ENCODE measurements at regions not wholly inside any gene's neighbourhood (a gene's known extent, or its start where the extent isn't known, plus 50 kb on each side); places are given as distances from the start of the nearest gene placed in this dataset.

DNA sequence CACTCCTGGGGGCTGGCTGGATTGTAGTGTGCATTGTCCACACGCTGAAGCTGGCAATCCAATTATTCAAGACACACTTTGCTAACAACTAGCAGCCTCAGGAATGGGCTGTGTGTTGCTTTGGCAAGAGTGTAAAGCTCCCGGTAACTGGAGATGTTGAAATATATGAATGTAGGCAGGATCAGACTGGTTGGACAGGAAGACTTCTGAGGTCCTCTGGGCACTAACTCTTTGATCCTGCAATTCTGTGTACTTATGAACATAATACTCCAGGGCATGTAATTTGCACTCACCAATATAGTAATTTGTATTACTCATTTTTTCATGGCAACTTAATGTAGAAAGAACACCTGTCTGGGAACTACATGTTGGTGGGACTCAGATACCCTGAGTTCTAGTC is 106.7 kb upstream of the SLC28A3 start:
- H3K27ac Mint-ChIP-seq, result no peak overlapping the region
- peaks cover 1 to 7% of the 10 kb centered on the region in 2 donors for H3K27me3 Mint-ChIP-seq
- no peak overlapping the region for H3K4me3 Mint-ChIP-seq
- Histone ChIP-seq H3K4me3 (ENCODE audit: low read length in 2 of 2) (no peak overlapping the region), H3K4me1 (ENCODE audit: insufficient read depth, low read length) (no peaks in the 10 kb centered on the region), H3K9me3 (ENCODE audit: control insufficient read depth in 1 of 2, low read length in 2 of 2) (no peaks in the 10 kb centered on the region), H3K36me3 (ENCODE audit: insufficient read depth, low read length) (no peaks in the 10 kb centered on the region), H3K27ac (ENCODE audit: low read depth, low read length) (no peak overlapping the region), H3K27me3 (ENCODE audit: insufficient read depth, low read length) (no peaks in the 10 kb centered on the region)
- H3K36me3 Mint-ChIP-seq, result no peaks in the 10 kb centered on the region
- CTCF ChIA-PET (ENCODE audit: partially characterized antibody), result no interaction called here
- H3K9me3 Mint-ChIP-seq, result peaks cover 0 to 2% (median 0%) of the 10 kb centered on the region in 8 donors
- intact Hi-C loops (cut with micrococcal nuclease), result no loop called here
- no peak for DNase-seq
- H3K4me1 Mint-ChIP-seq, result no peaks in the 10 kb centered on the region
- POLR2A ChIA-PET (ENCODE audit: partially characterized antibody), result no interaction called here

DNA sequence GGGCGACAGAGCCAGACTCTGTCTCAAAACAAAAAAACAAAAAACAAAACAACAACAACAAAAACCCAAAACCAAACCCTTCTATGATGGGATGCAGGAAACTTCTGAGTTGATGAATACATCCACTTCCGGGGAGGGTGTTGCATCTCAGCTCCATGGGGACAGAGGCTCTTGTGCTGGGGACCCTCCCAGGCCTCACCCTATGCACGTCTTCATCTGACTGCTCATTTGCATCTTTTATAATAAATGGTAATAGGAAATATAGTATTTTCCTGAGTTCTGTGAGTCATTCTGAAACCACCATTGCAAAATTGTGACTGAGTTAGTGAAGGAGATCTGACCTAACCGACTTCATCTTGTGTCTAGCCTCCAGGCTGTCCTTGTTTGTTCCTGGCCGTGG is 109.5 kb upstream of the SLC28A3 start:
- intact Hi-C loops (cut with micrococcal nuclease), result no loop called here

DNA sequence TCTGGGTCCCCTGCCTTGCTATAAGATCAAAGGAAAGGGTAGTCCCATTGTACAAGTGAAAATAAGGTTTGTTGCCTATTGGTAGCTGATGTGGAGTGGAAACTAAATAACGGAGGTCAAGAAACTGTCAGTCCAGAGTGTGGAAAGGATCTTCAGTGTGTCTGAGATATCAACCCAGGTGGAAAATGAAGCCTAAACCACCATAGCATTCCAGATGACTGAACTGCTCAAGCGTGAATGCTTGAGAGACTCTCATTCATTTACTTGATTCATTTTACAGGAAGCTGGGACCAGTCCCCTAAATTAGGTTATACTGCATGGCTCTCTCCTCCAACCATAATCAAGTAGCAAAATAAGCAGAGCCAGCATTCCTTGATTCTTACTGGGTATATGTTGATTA is 116.0 kb upstream of the SLC28A3 start:
- Histone ChIP-seq H3K36me3 (ENCODE audit: insufficient read depth, low read length) (no peaks in the 10 kb centered on the region), H3K4me1 (ENCODE audit: insufficient read depth, low read length) (no peaks in the 10 kb centered on the region), H3K4me3 (ENCODE audit: low read length in 2 of 2) (no peak overlapping the region), H3K27me3 (ENCODE audit: insufficient read depth, low read length) (no peaks in the 10 kb centered on the region), H3K9me3 (ENCODE audit: control insufficient read depth in 1 of 2, low read length in 2 of 2) (no peaks in the 10 kb centered on the region), H3K27ac (ENCODE audit: low read depth, low read length) (no peak overlapping the region)
- Mint-ChIP-seq H3K9me3 (peaks cover 0 to 11% (median 4%) of the 10 kb centered on the region in 8 donors), H3K27me3 (peaks cover 3 to 5% of the 10 kb centered on the region in 2 donors), H3K36me3 (no peaks in the 10 kb centered on the region), H3K27ac (no peak overlapping the region), H3K4me1 (no peaks in the 10 kb centered on the region), H3K4me3 (no peak overlapping the region)
- intact Hi-C loops (cut with micrococcal nuclease), result no loop called here
- CTCF ChIA-PET (ENCODE audit: partially characterized antibody), result no interaction called here
- DNase-seq, result no peak
- POLR2A ChIA-PET (ENCODE audit: partially characterized antibody), result no interaction called here

More for the DNA sequence above, 109.5 kb upstream of the SLC28A3 start:
- no peaks in the 10 kb centered on the region for H3K36me3 ChIP-seq (ENCODE audit: insufficient read depth, low read length)
- no peaks in the 10 kb centered on the region for H3K36me3 Mint-ChIP-seq
- H3K27ac Mint-ChIP-seq, result no peak overlapping the region
- H3K27me3 ChIP-seq (ENCODE audit: insufficient read depth, low read length), result no peaks in the 10 kb centered on the region
- ChIA-PET POLR2A (ENCODE audit: partially characterized antibody) (no interaction called here), CTCF (ENCODE audit: partially characterized antibody) (no interaction called here)
- H3K9me3 Mint-ChIP-seq, result peaks cover 0 to 1% (median 0%) of the 10 kb centered on the region in 8 donors
- H3K4me1 Mint-ChIP-seq, result no peaks in the 10 kb centered on the region
- no peak for DNase-seq
- no peak overlapping the region for H3K4me3 Mint-ChIP-seq
- no peak overlapping the region for H3K4me3 ChIP-seq (ENCODE audit: low read length in 2 of 2)
- no peak overlapping the region for H3K27ac ChIP-seq (ENCODE audit: low read depth, low read length)
- peaks cover 3 to 6% of the 10 kb centered on the region in 2 donors for H3K27me3 Mint-ChIP-seq
- H3K4me1 ChIP-seq (ENCODE audit: insufficient read depth, low read length), result no peaks in the 10 kb centered on the region
- no peaks in the 10 kb centered on the region for H3K9me3 ChIP-seq (ENCODE audit: control insufficient read depth in 1 of 2, low read length in 2 of 2)

DNA sequence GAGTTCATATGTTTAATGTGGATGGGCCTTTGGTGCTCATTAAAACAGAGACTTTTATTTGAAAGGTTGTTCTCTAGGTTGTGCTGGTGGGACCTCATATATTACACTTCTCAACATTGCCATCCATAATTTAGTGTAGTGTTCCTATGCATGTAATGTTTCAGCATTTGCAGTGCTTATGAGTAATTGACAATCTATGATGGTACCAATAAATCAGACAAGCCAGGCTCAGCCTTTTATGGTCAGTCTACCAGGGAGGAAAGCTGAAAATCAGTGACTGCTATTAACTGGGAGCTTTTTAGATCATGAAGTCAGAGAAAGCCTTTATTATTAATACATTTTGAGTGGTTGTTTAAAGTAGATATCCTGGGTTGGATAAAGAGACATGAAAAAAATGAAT is 120.1 kb upstream of the SLC28A3 start:
- no peak overlapping the region for H3K4me3 Mint-ChIP-seq
- Histone ChIP-seq H3K9me3 (ENCODE audit: control insufficient read depth in 1 of 2, low read length in 2 of 2) (no peaks in the 10 kb centered on the region), H3K36me3 (ENCODE audit: insufficient read depth, low read length) (no peaks in the 10 kb centered on the region), H3K27me3 (ENCODE audit: insufficient read depth, low read length) (no peaks in the 10 kb centered on the region), H3K4me1 (ENCODE audit: insufficient read depth, low read length) (no peaks in the 10 kb centered on the region), H3K27ac (ENCODE audit: low read depth, low read length) (no peak overlapping the region), H3K4me3 (ENCODE audit: low read length in 2 of 2) (no peak overlapping the region)
- peaks cover 0 to 11% (median 3%) of the 10 kb centered on the region in 8 donors for H3K9me3 Mint-ChIP-seq
- no peaks in the 10 kb centered on the region for H3K4me1 Mint-ChIP-seq
- CTCF ChIA-PET (ENCODE audit: partially characterized antibody), result no interaction called here
- intact Hi-C loops (cut with micrococcal nuclease), result no loop called here
- H3K27ac Mint-ChIP-seq, result no peak overlapping the region
- POLR2A ChIA-PET (ENCODE audit: partially characterized antibody), result no interaction called here
- DNase-seq, result no peak
- peaks cover 5 to 7% of the 10 kb centered on the region in 2 donors for H3K27me3 Mint-ChIP-seq
- H3K36me3 Mint-ChIP-seq, result no peaks in the 10 kb centered on the region

DNA sequence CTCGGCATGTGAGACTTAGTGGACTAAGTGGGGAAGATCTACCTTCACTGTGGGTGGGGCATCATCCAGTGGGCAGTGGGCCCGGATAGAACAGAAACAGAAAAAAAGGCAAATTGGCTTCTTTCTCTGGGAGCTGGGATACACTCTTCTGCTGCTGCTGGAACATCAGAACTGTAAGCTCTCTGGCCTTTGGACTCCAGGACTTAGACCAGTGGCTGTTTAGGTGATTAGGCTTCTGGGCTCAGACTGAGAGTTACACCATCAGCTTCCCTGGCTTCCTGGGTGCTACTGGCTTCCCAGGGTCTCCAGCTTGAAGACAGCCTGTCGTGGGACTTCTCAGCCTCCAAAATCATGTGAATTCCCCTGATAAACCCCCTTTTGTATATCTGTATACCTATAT is 122.7 kb upstream of the SLC28A3 start:
- Histone ChIP-seq H3K4me1 (ENCODE audit: insufficient read depth, low read length) (no peaks in the 10 kb centered on the region), H3K36me3 (ENCODE audit: insufficient read depth, low read length) (no peaks in the 10 kb centered on the region), H3K27ac (ENCODE audit: low read depth, low read length) (no peak overlapping the region), H3K27me3 (ENCODE audit: insufficient read depth, low read length) (no peaks in the 10 kb centered on the region), H3K4me3 (ENCODE audit: low read length in 2 of 2) (no peak overlapping the region), H3K9me3 (ENCODE audit: control insufficient read depth in 1 of 2, low read length in 2 of 2) (no peaks in the 10 kb centered on the region)
- no peaks in the 10 kb centered on the region for H3K36me3 Mint-ChIP-seq
- no peaks in the 10 kb centered on the region for H3K4me1 Mint-ChIP-seq
- peaks cover 4 to 5% of the 10 kb centered on the region in 2 donors for H3K27me3 Mint-ChIP-seq
- intact Hi-C loops (cut with micrococcal nuclease), result no loop called here
- CTCF ChIA-PET (ENCODE audit: partially characterized antibody), result no interaction called here
- no peak overlapping the region for H3K27ac Mint-ChIP-seq
- POLR2A ChIA-PET (ENCODE audit: partially characterized antibody), result no interaction called here
- H3K9me3 Mint-ChIP-seq, result peaks cover 0 to 7% (median under 1%) of the 10 kb centered on the region in 8 donors
- DNase-seq, result no peak
- H3K4me3 Mint-ChIP-seq, result no peak overlapping the region

DNA sequence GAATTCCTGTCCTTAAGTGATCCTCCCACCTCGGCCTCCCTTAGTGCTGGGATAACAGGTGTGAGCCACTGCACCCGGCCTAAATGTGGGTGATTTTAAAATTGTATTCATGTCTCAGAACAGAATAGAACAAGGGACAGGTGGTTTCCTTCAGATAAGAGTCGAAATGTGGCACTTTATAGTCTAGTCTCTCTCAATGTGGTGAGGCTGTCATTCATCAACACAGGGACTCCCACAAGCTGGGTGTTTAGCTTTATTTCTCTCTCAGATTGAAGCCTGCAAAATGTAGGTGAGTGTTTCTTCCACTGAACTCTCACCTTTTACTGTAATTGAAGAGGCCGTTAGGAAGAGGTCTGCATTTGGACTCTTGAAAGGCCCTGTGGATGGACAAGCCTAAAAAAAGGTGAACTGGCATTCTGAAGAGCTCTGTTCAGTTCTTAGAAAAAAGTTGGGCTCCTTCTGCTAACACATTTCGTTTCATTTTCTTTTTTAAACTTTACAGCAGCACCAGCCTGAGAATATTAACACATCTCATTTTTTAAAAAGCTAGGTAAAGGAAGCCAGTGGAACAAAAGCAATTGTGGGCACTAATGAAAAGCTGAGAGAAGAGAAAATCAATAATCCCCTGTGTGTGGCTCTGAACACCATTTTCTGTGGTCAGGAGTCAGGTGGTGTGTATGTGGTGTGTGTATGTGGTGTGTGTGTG is 126.2 kb upstream of the SLC28A3 start:
- POLR2A ChIA-PET (ENCODE audit: partially characterized antibody), result no interaction called here

DNA sequence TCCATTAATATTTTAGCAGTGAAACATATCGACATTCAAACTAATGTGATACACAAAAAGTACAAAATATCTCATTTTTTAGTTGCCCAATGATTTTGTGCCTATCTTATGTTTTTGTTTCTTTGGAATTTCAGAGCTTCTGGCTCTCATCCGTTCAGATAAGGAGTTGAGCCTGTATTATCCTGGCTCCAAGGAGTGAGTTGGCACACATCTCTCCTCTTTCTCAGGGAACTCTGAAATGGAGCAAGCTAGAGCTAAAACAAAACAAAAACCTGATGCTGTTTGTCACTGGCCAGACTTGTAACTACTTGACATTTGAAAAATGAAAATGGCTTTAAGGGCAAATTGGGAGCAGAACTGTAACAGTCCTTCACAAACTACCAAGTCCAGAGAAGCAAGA is 131.3 kb upstream of the SLC28A3 start:
- no peaks in the 10 kb centered on the region for H3K4me1 Mint-ChIP-seq
- H3K27ac Mint-ChIP-seq, result no peak overlapping the region
- no peaks in the 10 kb centered on the region for H3K36me3 ChIP-seq (ENCODE audit: insufficient read depth, low read length)
- POLR2A ChIA-PET (ENCODE audit: partially characterized antibody), result no interaction called here
- H3K9me3 ChIP-seq (ENCODE audit: control insufficient read depth in 1 of 2, low read length in 2 of 2), result no peaks in the 10 kb centered on the region
- H3K4me1 ChIP-seq (ENCODE audit: insufficient read depth, low read length), result no peaks in the 10 kb centered on the region
- intact Hi-C loops (cut with micrococcal nuclease), result no loop called here
- H3K4me3 ChIP-seq (ENCODE audit: low read length in 2 of 2), result no peak overlapping the region
- H3K36me3 Mint-ChIP-seq, result no peaks in the 10 kb centered on the region
- CTCF ChIA-PET (ENCODE audit: partially characterized antibody), result no interaction called here
- no peaks in the 10 kb centered on the region for H3K27me3 ChIP-seq (ENCODE audit: insufficient read depth, low read length)
- no peak overlapping the region for H3K4me3 Mint-ChIP-seq
- H3K9me3 Mint-ChIP-seq, result peaks cover 0 to 6% (median 4%) of the 10 kb centered on the region in 8 donors
- DNase-seq, result no peak
- no peak overlapping the region for H3K27ac ChIP-seq (ENCODE audit: low read depth, low read length)
- peaks cover 0 to 3% of the 10 kb centered on the region in 2 donors for H3K27me3 Mint-ChIP-seq

More for the DNA sequence above, 126.2 kb upstream of the SLC28A3 start:
- Mint-ChIP-seq H3K4me1 (no peaks in the 10 kb centered on the region), H3K9me3 (peaks cover 0 to 3% (median 0%) of the 10 kb centered on the region in 8 donors), H3K36me3 (no peaks in the 10 kb centered on the region), H3K27ac (no peak overlapping the region), H3K27me3 (peaks cover 3 to 4% of the 10 kb centered on the region in 2 donors), H3K4me3 (no peak overlapping the region)
- Histone ChIP-seq H3K4me1 (ENCODE audit: insufficient read depth, low read length) (no peaks in the 10 kb centered on the region), H3K27ac (ENCODE audit: low read depth, low read length) (no peak overlapping the region), H3K27me3 (ENCODE audit: insufficient read depth, low read length) (no peaks in the 10 kb centered on the region), H3K9me3 (ENCODE audit: control insufficient read depth in 1 of 2, low read length in 2 of 2) (no peaks in the 10 kb centered on the region), H3K36me3 (ENCODE audit: insufficient read depth, low read length) (no peaks in the 10 kb centered on the region), H3K4me3 (ENCODE audit: low read length in 2 of 2) (no peak overlapping the region)
- CTCF ChIA-PET (ENCODE audit: partially characterized antibody), result no interaction called here
- intact Hi-C loops (cut with micrococcal nuclease), result no loop called here
- no peak for DNase-seq

DNA sequence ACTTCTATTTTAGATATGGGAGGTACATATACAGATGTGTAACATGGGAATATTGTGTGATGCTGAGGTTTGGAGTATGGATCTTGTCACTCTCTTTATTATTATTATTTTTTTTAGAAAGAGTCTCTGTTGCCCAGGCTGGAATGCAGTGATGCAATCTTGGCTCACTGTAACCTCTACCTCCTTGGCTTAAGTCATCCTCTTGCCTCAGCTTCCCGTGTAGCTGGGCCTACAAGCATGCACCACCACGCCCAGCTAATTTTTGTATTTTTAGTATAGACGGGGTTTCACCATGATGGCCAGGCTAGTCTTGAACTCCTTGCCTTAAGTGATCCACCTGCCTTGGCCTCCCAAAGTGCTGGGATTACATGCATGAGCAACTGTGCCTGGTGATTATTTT is 138.4 kb upstream of the SLC28A3 start:
- Histone ChIP-seq H3K9me3 (ENCODE audit: control insufficient read depth in 1 of 2, low read length in 2 of 2) (no peaks in the 10 kb centered on the region), H3K36me3 (ENCODE audit: insufficient read depth, low read length) (no peaks in the 10 kb centered on the region), H3K4me3 (ENCODE audit: low read length in 2 of 2) (no peak overlapping the region), H3K27ac (ENCODE audit: low read depth, low read length) (no peak overlapping the region), H3K4me1 (ENCODE audit: insufficient read depth, low read length) (no peaks in the 10 kb centered on the region), H3K27me3 (ENCODE audit: insufficient read depth, low read length) (no peaks in the 10 kb centered on the region)
- CTCF ChIA-PET (ENCODE audit: partially characterized antibody), result no interaction called here
- Mint-ChIP-seq H3K4me1 (no peaks in the 10 kb centered on the region), H3K4me3 (no peak overlapping the region), H3K27me3 (no peaks in the 10 kb centered on the region), H3K27ac (no peak overlapping the region), H3K36me3 (no peaks in the 10 kb centered on the region), H3K9me3 (peaks cover 0 to 6% (median 4%) of the 10 kb centered on the region in 8 donors)
- POLR2A ChIA-PET (ENCODE audit: partially characterized antibody), result no interaction called here
- intact Hi-C loops (cut with micrococcal nuclease), result no loop called here
- no peak for DNase-seq
